ENCODE measurements at regions not wholly inside any gene's neighbourhood (a gene's known extent, or its start where the extent isn't known, plus 50 kb on each side); places are given as distances from the start of the nearest gene placed in this dataset.
A peak's percentile ranks its signal among the peaks of the same experiment; 100 is the strongest.
"Not testable (repeated sequence)": the region's sequence is repeated elsewhere in the genome, so short reads cannot be mapped to it uniquely, and the experiment has no call there.

DNA sequence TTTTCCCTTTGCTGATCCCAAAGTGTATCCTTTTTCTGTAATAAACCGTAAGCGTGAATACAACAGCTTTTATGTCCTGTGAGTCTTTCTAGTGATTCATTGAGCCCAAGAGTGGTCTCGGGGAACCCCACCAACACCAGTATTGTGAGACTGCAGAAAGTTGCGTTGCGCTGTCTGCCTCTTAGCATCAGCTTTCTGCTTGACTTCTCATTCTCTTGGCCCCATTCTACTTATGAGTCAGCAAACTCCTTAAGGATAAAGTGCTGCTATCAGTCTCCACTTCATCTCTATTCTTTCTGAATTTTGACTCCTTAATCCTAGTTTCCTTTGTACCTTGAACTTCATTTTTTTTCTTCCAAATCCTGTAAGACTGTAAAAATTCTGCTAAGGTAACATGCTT is 184.3 kb upstream of the MBL2 start:
- no peak for TF ChIP-seq POLR2AphosphoS5 (IDR thresholded peaks at IDR 0.05; ENCODE audit: low read depth, low read length)
- DNase-seq (ENCODE audit: insufficient read length, low spot score) (no peak), FAIRE-seq (no peak)

DNA sequence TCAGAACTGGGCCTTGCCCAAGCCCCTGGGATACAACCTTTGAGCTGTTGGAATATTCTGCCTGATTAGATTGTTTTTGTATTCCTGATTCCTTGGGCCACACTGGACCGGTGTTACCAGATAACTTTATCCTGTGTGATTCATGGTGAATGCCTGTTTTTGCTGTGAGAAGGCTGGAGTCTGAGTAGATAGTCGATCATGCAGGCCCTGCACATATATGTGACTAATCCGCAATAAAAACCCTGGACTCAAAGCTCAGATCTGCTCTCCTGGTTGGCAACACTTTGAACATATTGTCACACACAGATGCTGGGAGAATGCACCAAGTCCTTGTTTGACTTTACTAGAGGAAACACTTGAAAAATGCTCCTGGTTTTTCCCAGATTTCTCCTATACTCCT is 183.9 kb upstream of the MBL2 start:
- FAIRE-seq: no peak
- TF ChIP-seq SPI1 (IDR thresholded peaks at IDR 0.05; ENCODE audit: low read depth, low read length): no peak
- TF ChIP-seq TAF1 (IDR thresholded peaks at IDR 0.05; ENCODE audit: low read depth, low read length): no peak
- no peak for TF ChIP-seq POLR2A (IDR thresholded peaks at IDR 0.05; ENCODE audit: low read depth, low read length)
- no peak for TF ChIP-seq POU2F2 (IDR thresholded peaks at IDR 0.05; ENCODE audit: low read depth, low read length)
- no peak for TF ChIP-seq PAX5 (IDR thresholded peaks at IDR 0.05; ENCODE audit: insufficient read depth, low read length, severe bottlenecking)
- no peak for TF ChIP-seq POLR2AphosphoS5 (IDR thresholded peaks at IDR 0.05; ENCODE audit: low read depth, low read length)
- DNase-seq (ENCODE audit: insufficient read length, low spot score): no peak

DNA sequence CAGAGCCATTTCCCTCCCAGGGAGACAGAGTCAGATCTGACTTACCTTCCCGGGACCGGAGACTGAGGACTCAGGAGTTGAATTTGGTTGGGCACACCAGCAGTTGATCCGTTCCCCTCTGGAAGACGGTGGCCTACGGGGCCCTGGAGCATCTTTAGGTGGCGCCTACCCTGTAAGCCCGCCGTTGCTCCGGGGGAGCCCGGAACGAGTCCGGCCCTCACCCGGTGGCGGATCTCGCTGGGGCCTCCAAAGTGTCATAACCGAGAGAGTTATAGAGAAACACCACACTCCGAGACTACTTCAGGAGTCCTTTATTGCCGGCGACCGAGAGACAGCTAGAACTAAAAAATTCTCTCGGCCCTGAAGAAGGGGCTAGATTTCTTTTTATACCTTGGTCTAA is 182.8 kb upstream of the MBL2 start:
- FAIRE-seq: no peak

DNA sequence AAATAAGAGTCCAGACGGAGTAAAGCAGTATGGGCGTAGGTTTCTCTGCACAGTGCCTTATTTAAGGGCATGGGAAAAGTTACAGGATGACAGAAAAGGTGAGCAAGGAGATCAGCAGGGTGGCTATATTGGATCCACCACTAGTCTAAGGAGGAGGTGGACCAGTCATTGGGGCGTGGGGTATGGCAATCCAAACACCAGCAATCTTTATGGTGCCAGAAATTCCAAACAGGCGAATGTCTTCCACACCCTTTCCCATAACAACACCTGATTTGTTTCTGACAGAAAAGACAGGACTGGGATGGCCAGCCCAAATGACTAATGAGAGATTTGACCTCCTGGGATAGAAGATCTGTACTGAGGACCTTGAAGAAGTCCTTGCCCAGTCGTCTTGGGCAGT is 181.8 kb upstream of the MBL2 start:
- FAIRE-seq: no peak
- no peak for DNase-seq (ENCODE audit: insufficient read length, low spot score)
- TF ChIP-seq POLR2AphosphoS5 (IDR thresholded peaks at IDR 0.05; ENCODE audit: low read depth, low read length) (no peak), POU2F2 (IDR thresholded peaks at IDR 0.05; ENCODE audit: low read depth, low read length) (no peak), TAF1 (IDR thresholded peaks at IDR 0.05; ENCODE audit: low read depth, low read length) (no peak), POLR2A (IDR thresholded peaks at IDR 0.05; ENCODE audit: low read depth, low read length) (no peak), SPI1 (IDR thresholded peaks at IDR 0.05; ENCODE audit: low read depth, low read length) (no peak), PAX5 (IDR thresholded peaks at IDR 0.05; ENCODE audit: insufficient read depth, low read length, severe bottlenecking) (no peak)

More for the DNA sequence above, 182.8 kb upstream of the MBL2 start:
- no peak for DNase-seq (ENCODE audit: insufficient read length, low spot score)
- TF ChIP-seq TAF1 (IDR thresholded peaks at IDR 0.05; ENCODE audit: low read depth, low read length) (no peak), POLR2A (IDR thresholded peaks at IDR 0.05; ENCODE audit: low read depth, low read length) (no peak), SPI1 (IDR thresholded peaks at IDR 0.05; ENCODE audit: low read depth, low read length) (no peak), POU2F2 (IDR thresholded peaks at IDR 0.05; ENCODE audit: low read depth, low read length) (no peak)

DNA sequence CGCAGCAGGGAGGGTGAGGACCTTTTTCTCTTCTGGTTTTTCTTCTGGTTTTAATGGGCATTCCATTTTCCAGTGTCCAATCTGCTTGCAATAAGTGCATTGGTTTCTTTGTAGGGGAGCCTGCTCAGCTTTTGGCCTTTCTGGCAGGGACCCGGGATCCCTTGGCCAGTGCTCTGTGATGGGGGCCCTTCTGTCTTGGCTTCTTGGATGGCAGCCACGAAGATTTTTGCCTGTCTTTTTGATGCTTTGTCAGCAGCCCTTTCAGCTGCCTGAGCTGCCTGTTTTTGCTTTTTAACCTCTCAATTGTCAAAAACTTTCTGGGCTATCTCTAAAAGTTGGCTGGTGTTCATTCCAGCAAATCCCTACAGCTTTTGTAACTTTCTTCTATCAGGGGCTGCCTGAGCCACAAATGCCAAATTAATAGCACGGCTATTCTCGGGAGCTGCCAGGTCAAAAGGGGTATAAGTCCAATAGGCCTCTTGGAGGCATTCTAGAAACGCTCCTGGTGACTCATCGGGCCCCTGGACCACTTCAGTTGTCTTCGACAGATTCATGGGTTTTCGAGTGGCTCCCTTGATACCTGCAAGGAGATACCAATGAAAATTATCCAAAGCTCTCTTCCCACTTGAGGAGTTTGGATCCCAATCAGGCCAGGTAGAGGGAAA is 179.9 kb upstream of the MBL2 start:
- TF ChIP-seq PAX5 (IDR thresholded peaks at IDR 0.05; ENCODE audit: insufficient read depth, low read length, severe bottlenecking) (no peak), TAF1 (IDR thresholded peaks at IDR 0.05; ENCODE audit: low read depth, low read length) (no peak), POLR2AphosphoS5 (IDR thresholded peaks at IDR 0.05; ENCODE audit: low read depth, low read length) (no peak), SPI1 (IDR thresholded peaks at IDR 0.05; ENCODE audit: low read depth, low read length) (no peak), POLR2A (IDR thresholded peaks at IDR 0.05; ENCODE audit: low read depth, low read length) (no peak), POU2F2 (IDR thresholded peaks at IDR 0.05; ENCODE audit: low read depth, low read length) (no peak)
- DNase-seq (ENCODE audit: insufficient read length, low spot score) (no peak), FAIRE-seq (no peak)

DNA sequence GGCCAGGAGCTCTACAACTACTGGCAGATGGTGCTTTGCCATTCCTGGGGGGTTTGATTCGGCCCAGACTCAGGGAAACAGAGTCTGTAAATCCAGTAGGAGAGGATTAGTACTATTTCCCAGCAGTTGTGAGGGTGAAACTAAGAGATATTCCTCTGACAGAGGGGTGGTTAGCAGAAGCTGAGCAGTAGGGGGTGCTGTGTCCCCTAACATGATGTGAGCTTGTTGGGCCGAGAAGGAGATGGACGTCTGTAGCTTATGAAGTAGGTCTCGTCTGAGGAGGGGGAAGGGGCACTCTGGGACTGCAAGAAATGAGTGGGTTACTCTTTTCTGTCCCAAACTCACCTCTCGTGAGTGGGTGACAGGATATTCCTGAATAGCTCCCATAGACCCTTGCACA is 179.2 kb upstream of the MBL2 start:
- no peak for TF ChIP-seq TAF1 (IDR thresholded peaks at IDR 0.05; ENCODE audit: low read depth, low read length)
- TF ChIP-seq POLR2A (IDR thresholded peaks at IDR 0.05; ENCODE audit: low read depth, low read length): no peak
- no peak for TF ChIP-seq POU2F2 (IDR thresholded peaks at IDR 0.05; ENCODE audit: low read depth, low read length)
- DNase-seq (ENCODE audit: insufficient read length, low spot score): peak; percentile 25
- FAIRE-seq: peak; percentile 80

DNA sequence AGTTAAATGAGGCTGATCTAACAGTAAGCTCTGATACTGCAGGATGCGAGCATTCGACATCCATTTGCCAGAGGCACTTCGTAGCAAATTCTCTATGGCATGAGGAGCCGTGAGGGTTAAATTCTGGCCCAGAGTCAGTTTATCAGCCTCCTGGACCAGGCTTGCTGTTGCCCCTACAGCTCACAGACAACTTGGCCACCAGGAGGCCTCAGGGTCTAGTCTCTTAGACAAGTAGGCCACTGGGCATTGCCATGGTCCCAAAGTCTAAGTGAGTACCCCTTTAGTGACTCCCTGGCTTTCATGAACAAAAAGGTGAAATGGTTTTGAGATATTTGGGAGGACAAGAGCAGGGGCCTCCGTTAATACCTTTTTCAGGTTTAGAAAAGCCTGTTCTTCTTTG is 178.0 kb upstream of the MBL2 start:
- TF ChIP-seq POLR2A (IDR thresholded peaks at IDR 0.05; ENCODE audit: low read depth, low read length) (no peak), TAF1 (IDR thresholded peaks at IDR 0.05; ENCODE audit: low read depth, low read length) (no peak), POLR2AphosphoS5 (IDR thresholded peaks at IDR 0.05; ENCODE audit: low read depth, low read length) (no peak), SPI1 (IDR thresholded peaks at IDR 0.05; ENCODE audit: low read depth, low read length) (no peak), PAX5 (IDR thresholded peaks at IDR 0.05; ENCODE audit: insufficient read depth, low read length, severe bottlenecking) (no peak), POU2F2 (IDR thresholded peaks at IDR 0.05; ENCODE audit: low read depth, low read length) (no peak)
- DNase-seq (ENCODE audit: insufficient read length, low spot score) (no peak), FAIRE-seq (no peak)

DNA sequence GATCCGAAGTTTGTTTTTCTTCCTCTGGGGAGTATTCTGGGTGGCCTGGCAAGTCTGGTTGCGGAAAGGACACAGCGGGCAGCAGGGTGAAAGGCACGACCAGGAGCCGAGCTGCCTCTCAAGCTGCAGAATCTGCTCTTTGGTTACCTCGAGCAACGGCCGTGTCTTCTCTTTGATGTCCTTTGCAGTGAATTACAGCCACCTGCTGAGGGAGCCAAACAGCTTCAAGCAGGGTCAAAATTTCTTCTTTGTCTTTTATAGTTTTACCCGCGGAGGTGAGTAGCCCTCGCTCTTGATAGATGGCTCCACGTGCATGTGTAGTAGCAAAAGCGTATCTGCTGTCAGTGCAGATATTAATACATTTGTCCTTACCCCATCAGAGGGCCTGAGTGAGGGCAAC is 177.3 kb upstream of the MBL2 start:
- DNase-seq (ENCODE audit: insufficient read length, low spot score) (no peak), FAIRE-seq (no peak)
- TF ChIP-seq TAF1 (IDR thresholded peaks at IDR 0.05; ENCODE audit: low read depth, low read length): no peak
- TF ChIP-seq SPI1 (IDR thresholded peaks at IDR 0.05; ENCODE audit: low read depth, low read length): no peak
- no peak for TF ChIP-seq POLR2AphosphoS5 (IDR thresholded peaks at IDR 0.05; ENCODE audit: low read depth, low read length)
- TF ChIP-seq POLR2A (IDR thresholded peaks at IDR 0.05; ENCODE audit: low read depth, low read length): no peak
- no peak for TF ChIP-seq POU2F2 (IDR thresholded peaks at IDR 0.05; ENCODE audit: low read depth, low read length)
- no peak for TF ChIP-seq PAX5 (IDR thresholded peaks at IDR 0.05; ENCODE audit: insufficient read depth, low read length, severe bottlenecking)

DNA sequence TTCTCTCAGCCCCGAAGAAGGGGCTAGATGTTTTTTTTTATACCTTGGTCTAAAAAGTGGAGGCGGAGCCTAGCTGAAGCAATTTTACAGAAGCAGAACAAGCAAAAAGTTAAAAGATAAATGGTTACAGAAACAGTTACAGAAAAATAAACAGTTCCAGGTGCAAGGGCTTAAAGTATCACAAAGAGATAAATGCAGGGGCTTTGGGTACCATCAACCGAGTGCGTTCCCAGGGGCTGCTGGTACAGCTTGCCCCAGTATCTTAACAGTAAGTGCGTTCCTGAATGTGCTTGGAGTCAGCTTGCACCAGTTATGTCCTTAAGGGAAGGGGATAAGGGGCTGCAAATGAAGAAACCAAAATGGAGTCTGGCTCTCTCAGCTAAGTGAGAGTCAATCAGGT is 173.9 kb upstream of the MBL2 start:
- DNase-seq (ENCODE audit: insufficient read length, low spot score): no peak
- no peak for FAIRE-seq

DNA sequence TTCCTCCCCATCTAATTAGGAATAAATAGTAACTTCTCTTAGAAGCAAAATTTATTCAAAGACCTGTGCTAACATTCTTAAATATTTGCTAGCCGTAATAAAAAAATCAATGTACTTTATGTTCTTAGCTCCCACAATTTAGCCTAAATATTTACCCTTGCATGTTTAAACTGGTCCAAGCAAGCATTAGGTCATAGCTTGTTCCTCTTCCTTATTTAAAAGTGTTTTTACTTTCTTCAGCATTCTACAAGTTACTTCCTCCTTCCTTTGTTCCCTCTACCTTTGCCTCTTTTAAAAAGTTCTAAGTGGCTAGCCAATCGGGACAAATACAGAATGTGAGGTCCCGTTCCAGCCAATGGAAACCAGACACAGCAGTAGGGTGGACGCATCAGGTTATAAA is 172.9 kb upstream of the MBL2 start:
- DNase-seq (ENCODE audit: insufficient read length, low spot score); FAIRE-seq: not testable (repeated sequence)

More for the DNA sequence above, 173.9 kb upstream of the MBL2 start:
- TF ChIP-seq PAX5 (IDR thresholded peaks at IDR 0.05; ENCODE audit: insufficient read depth, low read length, severe bottlenecking) (no peak), SPI1 (IDR thresholded peaks at IDR 0.05; ENCODE audit: low read depth, low read length) (no peak), POLR2AphosphoS5 (IDR thresholded peaks at IDR 0.05; ENCODE audit: low read depth, low read length) (no peak), POLR2A (IDR thresholded peaks at IDR 0.05; ENCODE audit: low read depth, low read length) (no peak), POU2F2 (IDR thresholded peaks at IDR 0.05; ENCODE audit: low read depth, low read length) (no peak), TAF1 (IDR thresholded peaks at IDR 0.05; ENCODE audit: low read depth, low read length) (no peak)

DNA sequence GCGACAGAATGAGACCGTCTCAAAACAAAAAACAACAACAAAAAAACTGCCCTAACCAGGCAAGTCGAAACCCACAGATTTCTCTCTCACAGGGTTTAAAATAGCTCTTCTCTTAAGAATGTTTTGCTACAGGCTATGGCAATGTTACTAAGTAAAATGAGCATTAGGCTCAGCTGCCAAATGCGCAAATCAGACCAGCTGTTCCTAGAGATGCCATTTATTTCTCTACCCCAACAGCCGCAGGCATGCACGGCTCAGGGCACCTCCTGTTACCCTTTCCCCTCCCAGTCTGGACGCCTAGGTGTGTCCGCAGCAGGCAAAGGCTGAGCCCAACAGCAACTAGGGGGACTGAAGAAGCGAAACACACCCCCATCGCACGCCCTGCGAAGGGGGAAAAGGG is 168.3 kb upstream of the MBL2 start:
- DNase-seq (ENCODE audit: insufficient read length, low spot score) (no peak), FAIRE-seq (no peak)
- TF ChIP-seq POLR2AphosphoS5 (IDR thresholded peaks at IDR 0.05; ENCODE audit: low read depth, low read length) (no peak), SPI1 (IDR thresholded peaks at IDR 0.05; ENCODE audit: low read depth, low read length) (no peak), PAX5 (IDR thresholded peaks at IDR 0.05; ENCODE audit: insufficient read depth, low read length, severe bottlenecking) (no peak), POU2F2 (IDR thresholded peaks at IDR 0.05; ENCODE audit: low read depth, low read length) (no peak), POLR2A (IDR thresholded peaks at IDR 0.05; ENCODE audit: low read depth, low read length) (no peak), TAF1 (IDR thresholded peaks at IDR 0.05; ENCODE audit: low read depth, low read length) (no peak)
